NCI-H2227 (cell line): ENCODE measurements at regions not wholly inside any gene's neighbourhood (a gene's known extent, or its start where the extent isn't known, plus 50 kb on each side); places are given as distances from the start of the nearest gene placed in this dataset.
"Not testable (repeated sequence)": the region's sequence is repeated elsewhere in the genome, so short reads cannot be mapped to it uniquely, and the experiment has no call there.

Source experiments
- DNase-seq: peaks from one replicate; lab custom pipeline; 2025; ENCODE audit not compliant: unreplicated experiment; lab: John Stamatoyannopoulos, UW

DNA sequence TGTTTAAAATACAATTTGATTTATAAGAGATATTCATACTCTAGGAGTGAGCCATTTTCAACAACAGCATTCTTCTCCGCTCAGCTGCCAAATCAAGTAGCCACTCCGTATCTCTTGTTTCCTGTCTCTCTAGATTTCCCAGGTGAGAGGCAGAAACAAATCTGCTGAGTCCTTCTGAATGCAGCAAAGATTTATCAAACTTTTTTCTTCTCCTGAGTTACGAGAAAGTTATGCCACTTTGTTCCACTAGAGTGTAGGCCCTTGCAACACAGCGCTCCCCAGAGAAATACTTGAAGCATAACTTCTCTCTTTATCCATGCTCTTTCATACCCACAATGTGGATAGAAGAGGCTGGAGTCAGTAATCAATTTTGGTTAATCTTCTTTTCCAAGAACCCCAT lies 1960.8 kb downstream of the OLFM4 start:
- no peak for DNase-seq

- no peak for DNase-seq
Observed at GRCh38 chr13:54999399-54999907, 1970.8 kb downstream of the OLFM4 start.

GRCh38 chr13:55000043-55000442 lies 1971.4 kb downstream of the OLFM4 start:
- DNase-seq: no peak

DNA sequence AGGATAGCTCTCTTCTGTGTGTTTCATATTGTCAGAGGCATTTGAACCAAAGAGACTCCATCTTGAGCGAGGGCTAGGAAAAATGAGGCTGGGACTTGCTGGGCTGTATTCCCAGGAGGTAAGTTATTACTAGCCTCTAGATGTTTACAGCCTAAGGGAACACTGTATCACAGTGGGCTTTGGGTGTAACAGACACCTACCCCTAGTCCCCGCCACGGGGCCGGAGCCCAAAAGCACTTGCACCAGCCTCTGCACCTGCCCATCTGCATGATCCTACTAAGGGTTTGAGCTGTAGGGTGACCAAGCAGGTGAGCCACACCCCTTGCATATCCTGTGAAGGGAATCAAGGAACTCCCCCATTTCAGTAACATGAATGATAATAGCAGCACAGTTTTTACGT lies 1972.2 kb downstream of the OLFM4 start:
- no peak for DNase-seq

GRCh38 chr13:55001881-55002280 lies 1973.3 kb downstream of the OLFM4 start:
- DNase-seq: no peak

DNA sequence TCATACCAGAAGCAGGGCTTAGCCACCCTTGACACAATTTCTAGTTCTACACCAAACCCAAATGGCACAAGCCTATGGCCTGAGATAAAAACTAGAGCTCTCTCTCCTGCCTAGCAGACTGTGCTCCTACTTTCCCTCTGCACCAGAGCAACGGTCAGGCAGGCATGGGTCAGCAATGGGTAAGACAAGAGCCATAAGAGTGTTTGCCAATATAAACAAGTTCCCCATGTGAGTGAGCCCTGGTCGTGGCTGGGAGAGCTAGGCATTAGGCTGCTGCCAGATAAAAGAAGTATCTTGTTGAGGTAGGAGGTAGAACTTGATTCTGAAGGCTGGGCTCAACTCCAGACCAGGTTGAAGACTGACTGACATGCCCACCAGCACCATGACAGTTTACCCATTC lies 1979.1 kb downstream of the OLFM4 start:
- DNase-seq: no peak

DNA sequence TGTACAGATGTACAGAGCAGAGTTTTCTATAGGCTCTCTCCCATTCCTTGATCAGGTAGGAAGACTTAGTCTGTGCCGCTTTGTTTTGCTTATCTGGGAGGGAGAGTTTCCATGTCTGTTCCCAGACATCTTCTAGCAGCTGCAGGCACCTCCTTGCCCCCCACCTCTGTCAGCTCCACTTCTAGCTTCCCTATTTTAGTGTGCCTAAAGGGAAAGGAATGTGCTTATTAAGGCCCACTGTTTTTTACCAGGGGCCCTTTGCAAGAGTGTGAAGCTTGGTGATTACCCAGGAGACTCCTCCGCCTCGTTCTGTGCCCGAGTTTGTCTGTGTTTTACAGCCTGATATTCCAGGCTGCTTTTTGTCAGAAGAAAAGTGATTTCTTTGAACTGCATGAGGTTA lies 1984.4 kb downstream of the OLFM4 start:
- no peak for DNase-seq

GRCh38 chr13:55029280-55029679 lies 2000.7 kb downstream of the OLFM4 start:
- no peak for DNase-seq

GRCh38 chr13:55038230-55038629 lies 2009.6 kb downstream of the OLFM4 start:
- DNase-seq: no peak

DNA sequence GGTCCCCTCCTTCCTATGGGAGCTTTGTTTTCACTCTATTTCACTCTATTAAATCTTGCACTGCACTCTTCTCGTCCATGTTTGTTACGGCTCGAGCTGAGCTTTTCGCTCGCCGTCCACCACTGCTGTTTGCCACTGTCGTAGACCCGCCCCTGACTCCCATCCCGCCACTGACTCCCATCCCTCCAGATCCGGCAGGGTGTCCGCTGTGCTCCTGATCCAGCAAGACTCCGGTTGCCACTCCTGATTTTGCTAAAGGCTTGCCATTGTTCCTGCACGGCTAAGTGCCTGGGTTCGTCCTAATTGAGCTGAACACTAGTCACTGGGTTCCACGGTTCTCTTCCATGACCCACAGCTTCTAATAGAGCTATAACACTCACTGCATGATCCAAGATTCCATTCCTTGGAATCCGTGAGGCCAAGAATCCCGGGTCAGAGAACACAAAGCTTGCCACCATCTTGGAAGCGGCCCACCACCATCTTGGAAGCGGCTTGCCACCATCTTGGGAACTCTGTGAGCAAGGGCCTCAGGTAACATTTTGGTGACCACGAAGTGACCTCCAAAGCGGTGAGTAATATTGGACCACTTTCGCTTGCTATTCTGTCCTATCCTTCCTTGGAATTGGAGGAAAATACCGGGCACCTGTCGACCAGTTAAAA lies 2025.4 kb downstream of the OLFM4 start:
- DNase-seq: peak; percentile 1

- not testable (repeated sequence) for DNase-seq
Observed at GRCh38 chr13:55055666-55056065, 2027.1 kb downstream of the OLFM4 start.

DNA sequence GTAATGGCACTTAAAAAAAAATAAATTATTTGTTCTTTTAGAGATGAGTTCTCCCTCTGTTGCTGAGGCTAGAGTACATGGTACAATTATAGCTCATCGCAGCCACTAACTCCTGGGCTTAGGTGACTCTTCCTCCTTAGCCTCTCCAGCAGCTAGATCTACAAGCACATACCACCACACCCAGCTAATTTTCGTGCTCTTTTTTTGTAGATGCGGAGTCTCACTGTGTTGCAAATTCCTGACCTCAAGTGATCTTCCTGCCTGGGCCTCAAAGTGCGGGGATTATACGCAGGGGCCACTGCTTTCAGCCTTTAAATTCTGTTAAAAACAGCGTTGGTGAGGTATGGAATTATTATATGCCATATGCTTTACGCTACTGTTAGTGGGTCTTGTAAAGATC lies 2034.0 kb downstream of the OLFM4 start:
- DNase-seq: no peak

GRCh38 chr13:55067946-55068345 lies 2039.3 kb downstream of the OLFM4 start:
- no peak for DNase-seq

DNA sequence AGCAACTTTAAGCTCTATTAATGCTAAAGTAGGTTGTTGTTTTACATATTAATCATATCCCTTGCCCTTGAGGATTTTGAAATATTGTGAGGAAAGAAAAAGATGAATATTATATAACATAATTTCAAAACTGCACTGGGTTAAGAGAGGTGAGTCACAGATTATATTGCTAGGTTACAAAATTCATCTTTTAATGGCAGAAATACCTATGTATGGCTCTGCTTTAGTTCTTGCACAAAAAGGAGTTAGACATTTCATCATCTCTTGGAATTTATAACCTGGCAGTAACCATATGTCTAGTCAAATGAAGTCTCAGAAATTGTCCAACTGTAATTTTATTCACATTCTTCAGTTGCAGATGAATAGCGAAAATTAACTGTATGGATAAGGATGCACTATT lies 2041.1 kb downstream of the OLFM4 start:
- no peak for DNase-seq

- no peak for DNase-seq
Observed at GRCh38 chr13:55073000-55073399, 2044.4 kb downstream of the OLFM4 start.

DNA sequence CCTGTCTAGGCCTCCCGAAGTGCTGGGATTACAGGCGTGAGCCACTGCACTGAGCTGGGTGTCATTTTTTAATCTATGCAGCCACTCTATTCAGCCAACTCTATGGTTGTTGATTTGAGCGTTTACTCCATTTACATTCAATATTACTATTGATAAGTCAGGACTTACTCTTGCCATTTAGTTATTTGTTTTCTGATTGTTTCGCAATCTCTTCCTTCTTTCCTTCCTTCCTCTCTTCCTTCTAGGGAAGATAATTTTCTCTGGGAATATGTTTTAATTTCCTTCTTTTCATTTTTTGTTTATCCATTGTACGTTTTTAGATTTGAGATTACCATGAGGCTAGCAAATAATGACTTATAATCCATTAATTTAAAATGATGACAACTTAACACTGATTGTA lies 2056.0 kb downstream of the OLFM4 start:
- no peak for DNase-seq

GRCh38 chr13:55087085-55087484 lies 2053.6 kb upstream of the PRR20A start:
- DNase-seq: no peak

- no peak for DNase-seq
Observed at GRCh38 chr13:55090612-55091011, 2050.1 kb upstream of the PRR20A start.

- no peak for DNase-seq
Observed at GRCh38 chr13:55091172-55091571, 2049.5 kb upstream of the PRR20A start.

DNA sequence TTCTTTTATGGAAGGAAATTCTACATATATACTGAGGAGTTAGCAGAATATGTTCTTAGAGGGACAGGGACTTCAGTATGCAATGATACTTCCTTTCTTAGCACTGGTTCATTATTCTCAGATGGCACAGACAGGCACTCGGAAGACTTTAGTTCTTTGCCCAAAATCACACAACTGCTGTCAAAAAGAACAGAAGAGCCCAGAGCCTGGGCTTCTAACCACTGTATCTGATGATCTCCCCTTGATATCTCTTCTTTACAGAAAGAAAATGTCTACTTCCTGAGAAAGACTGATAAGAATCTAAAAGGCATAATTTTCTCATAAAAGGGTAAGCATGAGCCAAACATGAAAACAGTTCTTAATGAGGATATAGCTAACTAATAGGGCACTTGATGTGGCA lies 2034.2 kb upstream of the PRR20A start:
- no peak for DNase-seq

DNA sequence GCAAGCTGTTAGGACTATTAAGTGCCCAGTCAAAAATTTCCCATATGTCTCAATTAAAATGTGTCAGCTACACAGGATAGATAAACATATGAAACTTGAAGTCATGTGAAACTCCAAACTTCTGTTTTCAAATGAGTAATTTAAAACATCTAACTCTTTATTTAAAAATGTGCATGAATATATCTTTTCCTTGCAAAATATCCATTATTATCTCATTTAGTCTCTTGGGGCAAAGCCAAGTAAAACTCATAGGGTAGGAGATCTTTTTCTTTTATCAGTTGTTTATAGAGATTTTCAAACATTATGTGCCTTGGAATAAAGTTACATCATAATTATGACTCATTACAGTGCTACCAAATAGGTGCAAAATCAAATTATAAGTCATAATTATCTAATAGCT lies 2020.1 kb upstream of the PRR20A start:
- no peak for DNase-seq

DNA sequence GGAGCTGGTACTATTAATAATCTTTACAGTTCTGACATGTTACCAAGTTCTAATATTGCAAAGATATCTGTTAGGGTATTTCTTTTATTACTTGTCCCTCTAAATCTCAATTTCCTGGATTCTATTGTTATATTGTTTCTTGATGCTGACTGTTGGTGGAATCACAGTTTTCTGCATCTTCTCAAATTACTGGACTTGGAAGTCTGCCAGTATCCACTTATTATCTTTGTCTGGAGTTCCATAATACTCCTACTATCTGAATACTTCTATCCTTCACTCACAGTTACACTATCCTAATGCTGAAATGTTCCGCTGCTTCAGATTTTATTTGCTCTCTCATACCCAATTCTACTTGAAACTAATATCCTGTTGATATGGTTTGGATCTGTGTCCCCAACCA lies 1985.7 kb upstream of the PRR20A start:
- DNase-seq: no peak

DNA sequence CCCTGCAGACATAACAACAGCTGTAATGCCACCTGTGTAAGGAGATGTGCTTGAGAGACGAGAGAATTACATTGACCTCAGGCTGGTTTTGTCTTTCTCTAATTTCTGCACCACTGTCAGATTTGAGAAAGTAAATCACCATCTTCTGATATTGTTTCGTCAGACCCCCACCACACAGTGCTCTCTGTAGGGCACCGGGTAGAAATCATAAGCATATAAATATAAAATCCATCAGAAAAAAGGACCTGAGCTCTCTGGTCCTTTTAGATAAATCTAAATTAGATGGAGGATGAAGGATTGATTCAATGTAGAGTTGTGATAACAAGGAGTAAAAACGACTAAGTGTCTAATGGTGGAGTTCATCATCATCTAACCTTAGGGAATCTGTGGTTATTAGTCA lies 1981.0 kb upstream of the PRR20A start:
- DNase-seq: no peak
